HCT116 (cell line): ENCODE measurements at regions not wholly inside any gene's neighbourhood (a gene's known extent, or its start where the extent isn't known, plus 50 kb on each side); places are given as distances from the start of the nearest gene placed in this dataset.

Experiments
- CTCF ChIP-seq, 3 experiments: fragments of 200-600 bp in 1 of 3; sonication (generic) in 1 of 3; IDR thresholded peaks in 2 of 3; conservative IDR thresholded peaks in 1 of 3; 2 replicates each; pipeline ENCODE4 v1.5.1; 2012 to 2017; ENCODE audit warnings: low read depth in 2 of 3, low read length in 2 of 3, antibody characterized with exemption in 1 of 3, borderline replicate concordance in 1 of 3, control low read depth in 1 of 3, mild to moderate bottlenecking in 1 of 3, mixed read lengths in 1 of 3, mixed run types in 1 of 3, moderate library complexity in 1 of 3; ENCODE audit not compliant: insufficient read depth in 1 of 3
- EZH2 ChIP-seq: fragments of 200-600 bp; sonication (generic); IDR thresholded peaks from 2 replicates; pipeline ENCODE4 v1.6.1; 2017; ENCODE audit warnings: antibody characterized with exemption, mixed run types

GRCh38 chr6:168906391-168906790 is 347.3 kb downstream of the THBS2 start:
- TF ChIP-seq EZH2 (no peak), CTCF (IDR thresholded peaks at IDR 0.05 in 2 of 3, conservative IDR thresholded peaks at IDR 0.05 in 1 of 3; ENCODE audit: borderline replicate concordance in 1 of 3, insufficient read depth in 1 of 3, low read depth in 2 of 3, low read length in 2 of 3) (no peak)
